ELR (cell line): ENCODE measurements at regions not wholly inside any gene's neighbourhood (a gene's known extent, or its start where the extent isn't known, plus 50 kb on each side); places are given as distances from the start of the nearest gene placed in this dataset.
"Not testable (repeated sequence)": the region's sequence is repeated elsewhere in the genome, so short reads cannot be mapped to it uniquely, and the experiment has no call there.

Experiments
- DNase-seq: peaks from one replicate; pipeline ENCODE4 v3.0.0-alpha.2; 2015; ENCODE audit warnings: low read depth

- DNase-seq = no peak
These were observed 1527.8 kb downstream of the STIM2 start for GRCh38 chr4:28388471-28388870.

GRCh38 chr4:28391877-28392276, 1531.2 kb downstream of the STIM2 start:
- peak; percentile 37 for DNase-seq

- no peak for DNase-seq
These were observed 1542.1 kb downstream of the STIM2 start for GRCh38 chr4:28402751-28403150.

GRCh38 chr4:28421221-28421620, 1560.6 kb downstream of the STIM2 start:
- no peak for DNase-seq

DNA sequence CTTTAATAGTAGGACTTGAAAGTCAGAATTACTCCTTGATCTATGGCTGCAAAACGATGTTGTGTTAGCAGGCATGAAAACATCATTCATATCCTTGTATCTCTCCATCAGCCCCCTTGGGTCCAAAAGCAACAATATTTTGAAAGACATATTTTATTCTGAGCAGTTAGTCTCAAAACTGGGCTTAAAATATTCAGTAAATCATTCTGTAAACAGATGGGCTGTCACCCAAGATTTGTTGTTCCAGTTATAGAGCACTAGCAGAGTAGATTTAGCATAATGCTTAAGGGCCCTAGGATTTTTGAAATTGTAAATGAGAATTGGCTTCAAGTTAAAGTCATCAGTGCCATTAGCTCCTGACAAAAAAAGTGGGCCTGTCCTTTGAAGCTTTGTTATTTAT, 1565.6 kb downstream of the STIM2 start:
- DNase-seq = no peak

GRCh38 chr4:28427306-28428085, 1566.9 kb downstream of the STIM2 start:
- no peak for DNase-seq

DNA sequence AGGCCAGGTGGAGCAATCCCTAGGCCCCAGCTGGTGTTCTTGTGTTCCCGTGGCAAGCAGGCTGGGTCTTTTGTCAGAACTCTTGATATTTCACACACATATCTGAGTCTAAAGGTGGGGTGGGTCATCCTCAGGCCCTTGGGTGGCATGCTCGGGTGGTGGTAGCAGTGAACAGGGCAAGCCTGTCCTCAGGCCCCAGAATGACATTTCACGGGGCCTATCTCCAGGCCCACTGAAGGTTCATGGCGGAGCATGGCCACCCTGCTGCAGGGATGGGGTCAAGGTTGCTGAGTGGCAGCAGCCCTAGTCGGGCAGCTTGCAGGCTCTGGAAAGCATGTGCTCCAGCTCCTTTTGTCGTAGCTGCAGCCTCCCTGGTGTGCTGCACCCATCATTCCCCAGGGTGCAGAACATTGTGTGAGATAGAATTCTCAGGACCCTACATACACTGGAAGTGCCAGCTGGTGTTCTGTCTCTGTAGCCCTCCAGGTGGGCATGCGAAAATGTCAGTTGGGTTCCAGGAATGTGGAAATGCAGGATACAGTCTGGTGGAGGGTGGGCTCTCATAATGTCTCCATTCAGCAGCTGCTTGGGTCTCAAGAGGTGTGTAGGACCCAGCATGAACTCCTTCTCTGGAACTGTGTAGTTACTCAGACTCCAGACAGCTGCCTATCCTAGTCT, 1571.8 kb downstream of the STIM2 start:
- DNase-seq = no peak

DNA sequence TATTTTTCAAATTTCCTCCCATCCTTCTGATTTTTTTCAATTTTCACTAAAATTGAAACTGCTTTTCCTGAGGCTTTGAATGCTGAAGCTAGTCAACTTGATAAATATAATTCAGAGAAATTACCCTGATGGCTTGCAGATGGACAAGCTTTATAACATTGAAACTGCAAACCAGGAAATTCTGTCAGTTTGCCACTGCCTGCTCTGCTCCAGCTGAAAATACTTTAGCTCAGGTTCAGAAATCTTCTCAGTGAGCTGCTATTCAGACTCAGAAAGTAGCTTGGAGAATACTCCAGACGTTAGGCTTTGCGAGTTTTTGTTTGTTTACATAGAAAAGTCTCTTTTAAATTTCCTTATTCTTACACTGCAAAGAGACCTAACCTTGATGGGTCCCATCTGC, 1574.7 kb downstream of the STIM2 start:
- DNase-seq = no peak

GRCh38 chr4:28436191-28437080, 1575.8 kb downstream of the STIM2 start:
- DNase-seq = peak; percentile 31

GRCh38 chr4:28443371-28443770, 1582.7 kb downstream of the STIM2 start:
- DNase-seq = no peak

DNA sequence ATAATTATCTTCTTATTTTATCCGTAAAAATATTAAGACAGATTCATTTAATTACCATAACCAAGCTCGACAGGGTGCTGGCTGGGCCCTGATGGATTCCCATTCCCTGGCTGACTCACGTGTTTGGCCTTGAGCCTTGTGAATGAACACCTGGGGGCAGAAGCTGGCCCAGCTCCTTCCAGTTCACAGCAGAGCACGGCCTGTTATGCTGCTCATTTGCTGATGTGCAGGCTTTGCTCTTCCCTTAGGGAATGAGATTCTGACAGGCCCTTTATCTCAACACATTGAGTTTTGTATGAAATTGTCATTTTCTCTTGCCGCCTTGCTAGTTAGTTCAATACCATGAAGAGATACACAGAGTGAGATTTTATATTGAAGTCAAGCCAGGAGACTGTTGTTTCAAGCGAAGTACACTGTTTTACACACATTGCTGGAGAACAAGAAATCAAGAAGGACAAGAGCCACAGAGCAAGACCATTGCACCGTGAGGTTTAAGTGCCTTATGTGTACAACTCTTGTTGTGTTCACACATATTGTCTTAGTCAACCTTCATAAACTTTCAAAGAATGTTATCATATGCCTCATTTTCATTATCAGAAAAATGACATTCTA, 1583.3 kb downstream of the STIM2 start:
- DNase-seq = peak; percentile 34

GRCh38 chr4:28444886-28445496, 1584.3 kb downstream of the STIM2 start:
- peak; percentile 56 for DNase-seq

GRCh38 chr4:28449085-28449484, 1588.4 kb downstream of the STIM2 start:
- DNase-seq = no peak

DNA sequence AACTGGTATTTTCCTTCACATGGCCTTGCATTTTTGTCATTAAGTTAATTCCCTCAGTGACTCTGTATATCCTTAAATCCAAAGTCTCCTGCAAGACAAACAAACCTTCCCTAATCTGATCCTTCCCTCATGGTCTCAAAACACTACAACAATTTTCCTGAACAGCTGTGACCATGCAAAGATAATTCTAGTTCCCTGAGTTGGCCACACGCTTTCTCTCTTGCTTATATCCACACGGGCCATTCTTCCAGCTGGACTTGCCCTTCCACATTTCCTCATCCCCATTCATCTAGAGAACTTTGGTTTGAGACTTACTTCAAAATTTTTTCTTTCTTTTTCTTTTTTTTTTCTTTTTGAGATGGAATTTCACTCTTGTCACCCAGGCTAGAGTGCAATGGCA, 1590.7 kb downstream of the STIM2 start:
- no peak for DNase-seq

- no peak for DNase-seq
These were observed 1602.4 kb downstream of the STIM2 start for GRCh38 chr4:28462766-28463700.

- no peak for DNase-seq
These were observed 1604.2 kb downstream of the STIM2 start for GRCh38 chr4:28464823-28465222.

GRCh38 chr4:28466886-28467285, 1606.2 kb downstream of the STIM2 start:
- not testable (repeated sequence) for DNase-seq

DNA sequence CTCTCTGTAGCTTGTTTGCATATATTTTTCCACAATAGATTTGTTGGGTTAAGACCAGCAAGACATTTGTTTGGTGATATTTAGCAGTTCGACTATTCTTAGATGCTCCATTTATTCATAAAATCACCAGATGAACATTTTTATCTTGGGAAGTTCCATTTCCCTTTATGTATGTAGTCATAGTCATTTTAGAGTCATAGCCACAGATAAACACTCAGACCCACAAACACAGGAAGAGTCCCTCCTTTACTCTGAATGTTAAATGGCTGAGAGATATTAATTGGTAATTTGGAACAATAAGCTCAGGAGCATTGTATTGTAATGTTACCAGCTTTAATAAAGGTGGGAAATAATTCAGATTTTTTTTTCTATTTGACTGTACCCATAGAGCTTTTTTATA, 1608.7 kb downstream of the STIM2 start:
- DNase-seq = peak; percentile 48

DNA sequence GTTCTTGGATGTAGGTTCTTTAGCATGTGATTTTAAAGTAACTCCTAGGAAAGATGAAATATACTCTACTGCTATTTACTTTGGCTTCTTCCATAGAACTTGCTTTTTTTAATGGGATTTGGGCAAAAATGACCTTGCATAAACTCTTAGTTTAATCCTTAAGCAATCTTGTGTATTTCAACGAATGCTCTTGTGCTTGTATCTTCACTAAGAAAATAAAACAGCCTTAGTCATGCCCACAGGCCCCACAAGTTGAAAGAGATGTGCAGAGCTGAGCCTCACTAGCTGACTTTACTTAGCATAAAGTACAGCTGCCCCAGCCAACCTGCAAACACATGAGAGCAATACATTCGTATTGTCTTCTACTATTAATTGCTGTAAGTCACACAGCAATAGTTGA, 1609.2 kb downstream of the STIM2 start:
- no peak for DNase-seq

DNA sequence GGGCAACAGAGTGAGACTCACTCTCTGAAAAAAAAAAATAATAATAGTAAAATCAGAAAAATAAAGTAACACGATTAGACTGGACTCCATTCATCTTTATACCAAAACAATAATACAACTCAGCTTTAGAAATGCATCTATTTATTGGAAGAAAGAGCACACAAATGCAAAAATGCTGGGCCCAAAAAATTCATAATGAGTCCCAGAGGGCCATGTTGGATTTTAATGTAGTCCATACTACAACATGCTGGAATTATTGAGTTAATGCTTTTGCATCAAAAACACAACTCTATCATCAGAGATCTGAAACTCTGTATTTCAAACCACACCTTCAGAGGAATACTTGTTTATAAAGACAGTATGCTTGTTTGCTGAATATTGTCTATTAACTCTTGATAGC, 1614.7 kb downstream of the STIM2 start:
- DNase-seq = no peak

GRCh38 chr4:28479666-28480065, 1619.0 kb downstream of the STIM2 start:
- DNase-seq = no peak
